K562 (cell line): ENCODE measurements at regions not wholly inside any gene's neighbourhood (a gene's known extent, or its start where the extent isn't known, plus 50 kb on each side); places are given as distances from the start of the nearest gene placed in this dataset.

Experiments used
- BMI1 ChIP-seq: fragments of 150-350 bp; IDR thresholded peaks from 2 replicates; pipeline ENCODE4 v1.6.1; 2014; ENCODE audit warnings: low read length
- CEBPG ChIP-seq, 3 experiments: fragments of 200-800 bp in 1 of 3; sonication (Bioruptor generic) in 1 of 3; sonication (generic) in 1 of 3; formaldehyde crosslinking in 1 of 3; IDR thresholded peaks in 2 of 3; conservative IDR thresholded peaks in 1 of 3; 2 replicates each; pipeline versions ENCODE4 v1.6.1 to v1.8.0; 2016 to 2022; ENCODE audit warnings: missing compliant biosample characterization in 2 of 3, missing genetic modification characterization in 2 of 3, mild to moderate bottlenecking in 1 of 3, missing genetic modification reagents in 1 of 3
- CXXC5 ChIP-seq: fragments of 250-450 bp; sonication (Bioruptor Pico); IDR thresholded peaks from 2 replicates; pipeline ENCODE4 v1.8.0; 2022; ENCODE audit warnings: inconsistent platforms, mild to moderate bottlenecking, moderate library complexity
- EP300 ChIP-seq: IDR thresholded peaks from 2 replicates; pipeline ENCODE4 v1.6.1; 2012; ENCODE audit warnings: low read length, improper control_type of control experiment
- GATAD2A ChIP-seq: fragments of 450-650 bp; IDR thresholded peaks from 2 replicates; pipeline ENCODE4 v1.6.1; 2017
- GTF2E2 ChIP-seq: fragments of 200-800 bp; sonication (Bioruptor generic); IDR thresholded peaks from 2 replicates; pipeline ENCODE4 v1.6.1; 2016; ENCODE audit warnings: missing genetic modification characterization, missing compliant biosample characterization
- HDAC2 ChIP-seq: fragments of 450-650 bp; IDR thresholded peaks from 2 replicates; pipeline ENCODE4 v1.6.1; 2016; ENCODE audit warnings: mild to moderate bottlenecking
- L3MBTL2 ChIP-seq: fragments of 450-650 bp; IDR thresholded peaks from 2 replicates; pipeline ENCODE4 v1.6.1; 2016; ENCODE audit warnings: mild to moderate bottlenecking, moderate library complexity
- MEIS2 ChIP-seq: fragments of 450-650 bp; IDR thresholded peaks from 2 replicates; pipeline ENCODE4 v1.6.1; 2014; ENCODE audit warnings: mild to moderate bottlenecking; ENCODE audit not compliant: partially characterized antibody
- PTTG1 ChIP-seq: fragments of 450-650 bp; IDR thresholded peaks from 2 replicates; pipeline ENCODE4 v1.6.1; 2016; ENCODE audit warnings: low read depth, mild to moderate bottlenecking, missing genetic modification characterization, missing compliant biosample characterization
- SLC30A9 ChIP-seq: fragments of 250-450 bp; sonication (Bioruptor Pico); IDR thresholded peaks from 2 replicates; pipeline ENCODE4 v1.8.0; 2022; ENCODE audit warnings: mild to moderate bottlenecking, moderate library complexity
- SPI1 ChIP-seq: IDR thresholded peaks from 2 replicates; pipeline ENCODE4 v1.6.1; 2011; ENCODE audit warnings: low read depth, low read length, control low read depth, borderline replicate concordance
- TCF15 ChIP-seq: fragments of 250-450 bp; sonication (Bioruptor Pico); IDR thresholded peaks from 2 replicates; pipeline ENCODE4 v1.8.0; 2022; ENCODE audit warnings: moderate library complexity, mild to moderate bottlenecking, inconsistent platforms
- ZNF140 ChIP-seq: fragments of 250-450 bp; sonication (Bioruptor Pico); IDR thresholded peaks from 2 replicates; pipeline ENCODE4 v1.8.0; 2021; ENCODE audit warnings: moderate library complexity, mild to moderate bottlenecking, inconsistent platforms
- ZNF253 ChIP-seq: fragments of 250-450 bp; sonication (Bioruptor Pico); conservative IDR thresholded peaks from 2 replicates; pipeline ENCODE4 v1.6.1; 2021; ENCODE audit warnings: mild to moderate bottlenecking
- ZNF316 ChIP-seq: fragments of 450-650 bp; IDR thresholded peaks from 2 replicates; pipeline ENCODE4 v1.6.1; 2016
- TF ChIP-seq, protein P1 (sequence below): fragments of 250-450 bp; sonication (Bioruptor Pico); IDR thresholded peaks from 2 replicates; pipeline ENCODE4 v1.5.0; 2021

DNA sequence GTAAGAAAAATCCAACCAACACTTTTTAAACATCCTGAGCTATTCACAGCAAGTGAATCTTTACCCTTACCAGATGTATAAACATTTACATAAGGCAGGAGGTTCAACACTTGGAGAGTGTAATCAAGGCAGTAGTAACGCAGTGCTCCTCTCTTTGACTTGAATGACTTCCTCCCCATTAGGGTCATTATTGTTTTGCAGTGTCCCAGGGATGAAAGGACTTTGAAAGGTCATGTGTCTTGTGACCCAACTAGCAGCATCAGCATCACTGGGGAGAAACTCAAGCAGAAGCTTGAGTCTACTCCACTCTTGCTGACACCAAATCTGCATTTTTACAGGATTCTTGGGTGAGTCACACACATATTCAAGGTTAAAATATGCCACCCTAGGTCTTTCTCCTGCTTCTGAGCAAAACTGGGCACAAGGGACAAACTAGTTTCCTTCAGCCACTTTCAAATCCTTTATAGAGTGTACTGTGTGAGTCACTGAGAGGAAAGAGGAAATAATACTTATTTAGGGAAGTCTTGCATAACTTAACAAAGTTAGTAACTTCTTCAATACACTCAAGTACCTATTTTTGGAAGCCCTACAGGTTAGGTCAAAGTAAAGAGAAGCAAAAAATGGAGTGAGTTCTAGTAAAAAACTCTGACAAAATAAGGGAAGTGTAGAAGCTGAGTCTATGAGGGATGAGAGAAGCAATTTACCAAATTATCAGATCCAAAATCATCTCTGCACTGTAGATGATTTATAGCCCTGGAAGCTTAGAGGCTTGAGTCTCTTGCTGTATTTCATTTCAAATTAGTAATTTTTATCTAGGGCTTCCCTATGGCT, 51.0 kb upstream of the EML4 start (continued):
- TF ChIP-seq CEBPG (CRISPR knock-in tag; IDR thresholded peaks at IDR 0.05) (no peak), CEBPG (tag; conservative IDR thresholded peaks at IDR 0.05 in 1 of 2, IDR thresholded peaks at IDR 0.05 in 1 of 2) (peak in 1 of 2 experiments; percentile 67; a peak in 2 of 4 replicates), CXXC5 (CRISPR knock-in tag) (no peak), GATAD2A (no peak), ZNF253 (CRISPR knock-in tag) (no peak), BMI1 (no peak), GTF2E2 (tag) (no peak), SLC30A9 (CRISPR knock-in tag) (no peak), PTTG1 (tag) (no peak), EP300 (0 out of 2 replicates have a peak, but pooled peaks have one; percentile 22), ZNF316 (no peak), HDAC2 (no peak), MEIS2 (peak; percentile 97), TCF15 (CRISPR knock-in tag) (no peak), ZNF140 (CRISPR knock-in tag) (no peak), SPI1 (peak; percentile 41; the same call in 1 of the 2 replicates), L3MBTL2 (no peak)
- TF ChIP-seq, protein P1, sequence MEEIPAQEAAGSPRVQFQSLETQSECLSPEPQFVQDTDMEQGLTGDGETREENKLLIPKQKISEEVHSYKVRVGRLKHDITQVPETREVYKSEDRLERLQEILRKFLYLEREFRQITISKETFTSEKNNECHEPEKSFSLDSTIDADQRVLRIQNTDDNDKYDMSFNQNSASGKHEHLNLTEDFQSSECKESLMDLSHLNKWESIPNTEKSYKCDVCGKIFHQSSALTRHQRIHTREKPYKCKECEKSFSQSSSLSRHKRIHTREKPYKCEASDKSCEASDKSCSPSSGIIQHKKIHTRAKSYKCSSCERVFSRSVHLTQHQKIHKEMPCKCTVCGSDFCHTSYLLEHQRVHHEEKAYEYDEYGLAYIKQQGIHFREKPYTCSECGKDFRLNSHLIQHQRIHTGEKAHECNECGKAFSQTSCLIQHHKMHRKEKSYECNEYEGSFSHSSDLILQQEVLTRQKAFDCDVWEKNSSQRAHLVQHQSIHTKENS (CRISPR knock-in tag): no peak
